Endothelial cell of umbilical vein (primary cell): ENCODE measurements at regions not wholly inside any gene's neighbourhood (a gene's known extent, or its start where the extent isn't known, plus 50 kb on each side); places are given as distances from the start of the nearest gene placed in this dataset.

Source experiments
- BruUV-seq: library from RNA; stranded (reverse); fragments of 400-500 nt; replicated peaks from 2 replicates; lab custom pipeline; 2021; lab: Mats Ljungman, UMichigan
- CTCF ChIA-PET: fragments of 300-600, 350-600 bp; sonication (Branson Sonifier 250); formaldehyde crosslinking; loops from one replicate; lab custom pipeline; 2021; ENCODE audit warnings: antibody characterized with exemption, inconsistent platforms; lab: Charles Lee
- POLR2A ChIA-PET: fragments of 300-600, 350-600 bp; sonication (Branson Sonifier 250); formaldehyde crosslinking; loops from one replicate; lab custom pipeline; 2021; ENCODE audit warnings: antibody characterized with exemption, inconsistent platforms; lab: Charles Lee
- DNase-seq: peaks from one replicate; pipeline ENCODE4 v3.0.0-alpha.2; 2011; ENCODE audit warnings: low read depth, low spot score
- FAIRE-seq: peaks from 2 replicates; lab custom pipeline; 2011; peaks lifted over from hg19 to GRCh38; lab: Jason Lieb, UNC
- H2AFZ ChIP-seq: 2 replicates; pipeline ENCODE4 v1.6.0; 2012; ENCODE audit warnings: low read depth, low read length, control low read depth, inconsistent platforms
- H3K27ac ChIP-seq: 2 replicates; pipeline ENCODE4 v1.5.1; 2011; ENCODE audit warnings: low read depth, mild to moderate bottlenecking, control low read depth, low read length, moderate library complexity; ENCODE audit not compliant: insufficient read depth
- H3K27me3 ChIP-seq, 2 experiments: 2 replicates each; pipeline versions ENCODE4 v1.6.0 to v1.6.1; 2011; ENCODE audit warnings: low read length in 2 of 2, mixed read lengths in 1 of 2; ENCODE audit not compliant: control insufficient read depth in 2 of 2, insufficient read depth in 2 of 2
- H3K36me3 ChIP-seq, 2 experiments: 2 replicates in 1 of 2; 3 replicates in 1 of 2; pipeline ENCODE4 v1.5.1; 2011; ENCODE audit warnings: low read length in 2 of 2, mild to moderate bottlenecking in 1 of 2, moderate library complexity in 1 of 2; ENCODE audit not compliant: control insufficient read depth in 2 of 2, insufficient read depth in 2 of 2; ENCODE audit errors: extremely low read depth in 1 of 2
- H3K4me1 ChIP-seq: 3 replicates; pipeline ENCODE4 v1.5.1; 2011; ENCODE audit warnings: mild to moderate bottlenecking, low read length; ENCODE audit not compliant: control insufficient read depth, insufficient read depth; ENCODE audit errors: extremely low read depth
- H3K4me2 ChIP-seq: 2 replicates; pipeline ENCODE4 v1.6.1; 2011; ENCODE audit warnings: low read length, control low read depth, mixed read lengths; ENCODE audit not compliant: insufficient read depth
- H3K4me3 ChIP-seq, 3 experiments: fragments of 200-600 bp in 1 of 3; sonication (generic), shearing (Covaris generic) in 1 of 3; replicated peaks in 1 of 3; 2 replicates each; pipeline ENCODE4 v1.5.1; 2011 to 2016; ENCODE audit warnings: control low read depth in 3 of 3, low read length in 3 of 3, mild to moderate bottlenecking in 2 of 3, inconsistent platforms in 1 of 3, low read depth in 1 of 3, moderate library complexity in 1 of 3; ENCODE audit not compliant: insufficient read depth in 1 of 3
- H3K79me2 ChIP-seq: 2 replicates; pipeline ENCODE4 v1.6.0; 2012; ENCODE audit warnings: low read length, inconsistent platforms; ENCODE audit not compliant: control insufficient read depth, insufficient read depth
- H3K9ac ChIP-seq: replicated peaks from 2 replicates; pipeline ENCODE3; 2011; ENCODE audit warnings: low read length, control low read depth; ENCODE audit not compliant: insufficient read depth; ENCODE audit errors: extremely low read depth
- H3K9me1 ChIP-seq: replicated peaks from 3 replicates; pipeline ENCODE4 v1.6.0; 2011; ENCODE audit warnings: mild to moderate bottlenecking, low read length; ENCODE audit not compliant: control insufficient read depth, insufficient read depth; ENCODE audit errors: extremely low read depth
- H3K9me3 ChIP-seq: replicated peaks from 2 replicates; pipeline ENCODE4 v1.5.1; 2012; ENCODE audit warnings: low read length, inconsistent platforms; ENCODE audit not compliant: control insufficient read depth, insufficient read depth
- H4K20me1 ChIP-seq: replicated peaks from 2 replicates; pipeline ENCODE3; 2011; ENCODE audit warnings: mild to moderate bottlenecking, low read length; ENCODE audit not compliant: control insufficient read depth, insufficient read depth; ENCODE audit errors: extremely low read depth
- EZH2 ChIP-seq: IDR thresholded peaks from 2 replicates; pipeline ENCODE4 v1.6.1; 2012; ENCODE audit warnings: borderline replicate concordance, low read depth, mild to moderate bottlenecking, moderate library complexity, low read length, inconsistent platforms; ENCODE audit not compliant: severe bottlenecking
- FOS ChIP-seq: IDR thresholded peaks from 2 replicates; pipeline ENCODE4 v1.6.1; 2011; ENCODE audit warnings: mild to moderate bottlenecking, low read length, moderate library complexity, borderline replicate concordance; ENCODE audit not compliant: insufficient read depth
- GATA2 ChIP-seq: IDR thresholded peaks from 2 replicates; pipeline ENCODE4 v1.7.0; 2011; ENCODE audit warnings: low read depth, mild to moderate bottlenecking, moderate library complexity, mixed read lengths, low read length; ENCODE audit not compliant: insufficient read length, insufficient read depth
- JUN ChIP-seq: IDR thresholded peaks from 2 replicates; pipeline ENCODE4 v1.6.1; 2011; ENCODE audit warnings: borderline replicate concordance, low read depth; ENCODE audit not compliant: insufficient read length, insufficient read depth
- MYC ChIP-seq: IDR thresholded peaks from one replicate; pipeline ENCODE4 v1.6.1; 2011; ENCODE audit warnings: mild to moderate bottlenecking, low read depth, low read length
- POLR2A ChIP-seq: IDR thresholded peaks from 2 replicates; pipeline ENCODE4 v1.6.1; 2012; ENCODE audit warnings: low read depth, mild to moderate bottlenecking, control low read depth, low read length
- POLR2AphosphoS5 ChIP-seq: IDR thresholded peaks from 2 replicates; pipeline ENCODE4 v1.6.1; 2012; ENCODE audit warnings: low read depth, mild to moderate bottlenecking, control low read depth, low read length, moderate library complexity; ENCODE audit not compliant: insufficient read depth
- dilution Hi-C: fragments of 300-500 bp; cut with MboI; formaldehyde crosslinking; loops from one replicate; pipeline ENCODE4 v1.15.0; 2019; ENCODE audit warnings: low sequenced_read_pairs; ENCODE audit not compliant: extremely low pct_ligation_motif_present
- intact Hi-C: fragments of 100-400 bp; cut with micrococcal nuclease; formaldehyde crosslinking; loops from one replicate; pipeline ENCODE4 v1.10.0; 2022
- TF ChIP-seq, protein P1 (sequence below), 2 donors: IDR thresholded peaks; 1 replicate in 1 of 2; 2 replicates in 1 of 2; pipeline ENCODE4 v1.5.1; 2011; ENCODE audit warnings: low read length in 2 of 2, mild to moderate bottlenecking in 2 of 2, moderate library complexity in 2 of 2, control low read depth in 1 of 2, inconsistent platforms in 1 of 2, low read depth in 1 of 2; ENCODE audit not compliant: insufficient read depth in 1 of 2; ENCODE audit errors: extremely low read depth in 1 of 2
- TF ChIP-seq, protein P2 (sequence below): IDR thresholded peaks from 2 replicates; pipeline ENCODE4 v1.6.1; 2011; ENCODE audit not compliant: insufficient read depth, insufficient read length

DNA sequence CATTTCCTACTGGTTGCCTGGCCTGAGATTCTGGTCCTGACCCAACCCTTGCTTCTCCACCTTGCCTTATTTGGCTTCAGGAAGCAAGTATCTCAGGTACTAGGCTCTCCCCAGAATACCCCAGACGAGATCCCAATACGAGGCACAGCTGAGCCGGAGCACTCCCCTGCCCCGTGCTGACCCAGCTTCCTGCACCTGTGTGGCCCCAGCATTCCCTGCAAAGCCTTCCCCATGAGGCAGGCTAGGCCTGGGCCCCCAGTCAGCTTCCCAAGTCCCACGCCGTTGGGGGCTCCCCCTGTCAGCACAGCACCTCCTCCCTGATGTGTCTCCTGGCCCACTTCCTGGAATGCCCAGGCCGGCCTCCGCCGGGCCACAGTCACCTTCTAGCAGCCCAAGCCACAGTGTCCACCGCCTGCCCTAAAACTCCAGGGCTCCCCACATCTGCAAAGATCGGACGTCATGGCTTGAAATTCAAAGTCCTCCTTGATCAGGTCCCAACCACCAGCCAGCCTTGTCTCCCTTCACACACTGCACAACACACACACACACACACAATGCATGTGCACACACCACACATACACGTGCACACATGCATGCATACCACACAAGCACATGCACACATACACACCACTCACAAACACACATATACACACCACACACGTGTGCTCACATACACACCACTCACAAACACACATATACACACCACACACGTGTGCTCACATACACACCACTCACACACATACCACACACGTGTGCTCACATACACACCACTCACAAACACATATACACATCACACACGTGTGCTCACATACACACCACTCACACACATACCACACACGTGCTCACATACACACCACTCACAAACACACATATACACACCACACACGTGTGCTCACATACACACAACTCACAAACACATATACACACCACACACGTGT is 78.9 kb upstream of the FOXK1 start:
- no peaks in the 10 kb centered on the region for H3K27me3 ChIP-seq
- no peak overlapping the region for H2AFZ ChIP-seq
- dilution Hi-C loops (no loop called here), intact Hi-C loops (no loop called here)
- no peaks in the 10 kb centered on the region for H3K9me1 ChIP-seq
- no peak overlapping the region for H3K27ac ChIP-seq
- H3K4me2 ChIP-seq, result no peak overlapping the region
- no peaks in the 10 kb centered on the region for H3K79me2 ChIP-seq
- H4K20me1 ChIP-seq, result no peaks in the 10 kb centered on the region
- H3K9ac ChIP-seq, result no peak overlapping the region
- H3K4me1 ChIP-seq, result no peaks in the 10 kb centered on the region
- ChIA-PET CTCF (no interaction called here), POLR2A (no interaction called here)
- FAIRE-seq (no peak), DNase-seq (no peak)
- no peaks in the 10 kb centered on the region for H3K9me3 ChIP-seq
- no TSS peak for BruUV-seq
- H3K36me3 ChIP-seq, result no peaks in the 10 kb centered on the region
- H3K4me3 ChIP-seq, result no peak overlapping the region
- TF ChIP-seq MYC, result no peak
- no peak for TF ChIP-seq JUN
- TF ChIP-seq POLR2A, result no peak
- no peak for TF ChIP-seq FOS
- TF ChIP-seq, protein P1, sequence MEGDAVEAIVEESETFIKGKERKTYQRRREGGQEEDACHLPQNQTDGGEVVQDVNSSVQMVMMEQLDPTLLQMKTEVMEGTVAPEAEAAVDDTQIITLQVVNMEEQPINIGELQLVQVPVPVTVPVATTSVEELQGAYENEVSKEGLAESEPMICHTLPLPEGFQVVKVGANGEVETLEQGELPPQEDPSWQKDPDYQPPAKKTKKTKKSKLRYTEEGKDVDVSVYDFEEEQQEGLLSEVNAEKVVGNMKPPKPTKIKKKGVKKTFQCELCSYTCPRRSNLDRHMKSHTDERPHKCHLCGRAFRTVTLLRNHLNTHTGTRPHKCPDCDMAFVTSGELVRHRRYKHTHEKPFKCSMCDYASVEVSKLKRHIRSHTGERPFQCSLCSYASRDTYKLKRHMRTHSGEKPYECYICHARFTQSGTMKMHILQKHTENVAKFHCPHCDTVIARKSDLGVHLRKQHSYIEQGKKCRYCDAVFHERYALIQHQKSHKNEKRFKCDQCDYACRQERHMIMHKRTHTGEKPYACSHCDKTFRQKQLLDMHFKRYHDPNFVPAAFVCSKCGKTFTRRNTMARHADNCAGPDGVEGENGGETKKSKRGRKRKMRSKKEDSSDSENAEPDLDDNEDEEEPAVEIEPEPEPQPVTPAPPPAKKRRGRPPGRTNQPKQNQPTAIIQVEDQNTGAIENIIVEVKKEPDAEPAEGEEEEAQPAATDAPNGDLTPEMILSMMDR (IDR thresholded peaks at IDR 0.05; ENCODE audit: extremely low read depth in 1 of 2, insufficient read depth in 1 of 2, low read depth in 1 of 2, low read length in 2 of 2), result no peak
- TF ChIP-seq POLR2AphosphoS5, result no peak
- TF ChIP-seq GATA2, result no peak
- TF ChIP-seq, protein P2, sequence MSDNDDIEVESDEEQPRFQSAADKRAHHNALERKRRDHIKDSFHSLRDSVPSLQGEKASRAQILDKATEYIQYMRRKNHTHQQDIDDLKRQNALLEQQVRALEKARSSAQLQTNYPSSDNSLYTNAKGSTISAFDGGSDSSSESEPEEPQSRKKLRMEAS, result no peak
- no peak for TF ChIP-seq EZH2
